WTC11 (cell line): ENCODE measurements at regions not wholly inside any gene's neighbourhood (a gene's known extent, or its start where the extent isn't known, plus 50 kb on each side); places are given as distances from the start of the nearest gene placed in this dataset.

Source experiments
- ATF1 ChIP-seq: sonication (generic); formaldehyde crosslinking; IDR thresholded peaks from 2 replicates; pipeline ENCODE4 v1.8.1; 2023; ENCODE audit warnings: mild to moderate bottlenecking, moderate library complexity, missing genetic modification reagents
- CTCF ChIP-seq: fragments of 200-600 bp; IDR thresholded peaks from 2 replicates; pipeline ENCODE4 v1.8.0; 2022; ENCODE audit warnings: antibody characterized with exemption
- E2F5 ChIP-seq: sonication (generic); formaldehyde crosslinking; IDR thresholded peaks from 2 replicates; pipeline ENCODE4 v1.8.1; 2022; ENCODE audit warnings: mild to moderate bottlenecking, moderate library complexity, missing genetic modification reagents
- NR2C2 ChIP-seq: sonication (generic); formaldehyde crosslinking; IDR thresholded peaks from 2 replicates; pipeline ENCODE4 v1.8.0; 2022; ENCODE audit warnings: mild to moderate bottlenecking, missing genetic modification reagents
- NR3C1 ChIP-seq: sonication (generic); formaldehyde crosslinking; conservative IDR thresholded peaks from 2 replicates; pipeline ENCODE4 v1.8.1; 2023; ENCODE audit warnings: low read depth, mild to moderate bottlenecking, missing genetic modification reagents
- ZNF138 ChIP-seq: sonication (generic); formaldehyde crosslinking; conservative IDR thresholded peaks from 2 replicates; pipeline ENCODE4 v1.8.1; 2022; ENCODE audit warnings: mild to moderate bottlenecking, moderate library complexity, missing genetic modification reagents
- ZNF416 ChIP-seq: fragments of 250-450 bp; sonication (Bioruptor Pico); IDR thresholded peaks from 2 replicates; pipeline ENCODE4 v1.9.0; 2021; ENCODE audit warnings: mild to moderate bottlenecking, inconsistent platforms

GRCh38 chr22:47835726-47836125 lies 1073.3 kb downstream of the TBC1D22A start:
- TF ChIP-seq CTCF (no peak), ATF1 (no peak), ZNF138 (CRISPR knock-in tag) (no peak), E2F5 (no peak), ZNF416 (no peak), NR2C2 (CRISPR knock-in tag) (no peak), NR3C1 (CRISPR knock-in tag) (no peak)
